ENCODE measurements at regions not wholly inside any gene's neighbourhood (a gene's known extent, or its start where the extent isn't known, plus 50 kb on each side); places are given as distances from the start of the nearest gene placed in this dataset.

DNA sequence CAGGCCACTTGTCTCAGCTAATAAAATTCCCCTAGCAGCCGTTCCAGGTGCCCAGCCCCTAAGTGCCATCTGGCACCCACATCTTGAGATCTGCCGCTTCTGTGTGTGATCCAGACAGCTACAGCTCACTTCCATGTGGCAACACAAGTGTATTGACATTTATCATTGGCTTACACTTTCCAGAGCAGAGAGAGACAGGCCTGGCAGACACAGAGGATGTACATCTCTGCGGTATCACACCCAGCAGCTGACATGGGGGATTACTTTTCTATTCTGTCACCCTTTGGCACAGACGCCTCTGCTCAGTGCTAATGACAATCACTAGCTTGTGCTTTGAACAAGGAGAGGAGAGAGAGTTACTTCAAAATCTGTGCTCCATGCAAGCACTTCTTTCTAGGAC, 195.9 kb downstream of the KDR start:
- TF ChIP-seq SUZ12 (IDR thresholded peaks at IDR 0.05; ENCODE audit: extremely low read depth, insufficient read depth, insufficient read length) (no peak), YY1 (IDR thresholded peaks at IDR 0.05; ENCODE audit: insufficient read depth, insufficient read length) (no peak), ZNF274 (IDR thresholded peaks at IDR 0.05; ENCODE audit: low read depth, low read length) (no peak)
